IgD-negative memory B cell (primary cell): ENCODE measurements at regions not wholly inside any gene's neighbourhood (a gene's known extent, or its start where the extent isn't known, plus 50 kb on each side); places are given as distances from the start of the nearest gene placed in this dataset.

Experiments
- H3K27ac Mint-ChIP-seq, 3 donors: one replicate each; pipeline ENCODE4 v1.8.0; 2020 to 2022; ENCODE audit warnings: mild to moderate bottlenecking in 3 of 3, mixed read lengths in 3 of 3, moderate library complexity in 1 of 3
- H3K27me3 Mint-ChIP-seq: one replicate; pipeline ENCODE4 v1.8.0; 2021; ENCODE audit warnings: mixed read lengths
- H3K36me3 Mint-ChIP-seq: one replicate; pipeline ENCODE4 v1.8.0; 2020; ENCODE audit warnings: mild to moderate bottlenecking, mixed read lengths
- H3K4me1 Mint-ChIP-seq, 3 donors: one replicate each; pipeline ENCODE4 v1.8.0; 2020 to 2022; ENCODE audit warnings: mixed read lengths in 3 of 3, mild to moderate bottlenecking in 1 of 3
- H3K4me3 Mint-ChIP-seq, 4 donors: one replicate each; pipeline ENCODE4 v1.8.0; 2020 to 2022; ENCODE audit warnings: mild to moderate bottlenecking in 4 of 4, mixed read lengths in 4 of 4, moderate library complexity in 3 of 4
- H3K9me3 Mint-ChIP-seq, 3 donors: one replicate each; pipeline ENCODE4 v1.8.0; 2020 to 2021; ENCODE audit warnings: mixed read lengths in 3 of 3, mild to moderate bottlenecking in 1 of 3

DNA sequence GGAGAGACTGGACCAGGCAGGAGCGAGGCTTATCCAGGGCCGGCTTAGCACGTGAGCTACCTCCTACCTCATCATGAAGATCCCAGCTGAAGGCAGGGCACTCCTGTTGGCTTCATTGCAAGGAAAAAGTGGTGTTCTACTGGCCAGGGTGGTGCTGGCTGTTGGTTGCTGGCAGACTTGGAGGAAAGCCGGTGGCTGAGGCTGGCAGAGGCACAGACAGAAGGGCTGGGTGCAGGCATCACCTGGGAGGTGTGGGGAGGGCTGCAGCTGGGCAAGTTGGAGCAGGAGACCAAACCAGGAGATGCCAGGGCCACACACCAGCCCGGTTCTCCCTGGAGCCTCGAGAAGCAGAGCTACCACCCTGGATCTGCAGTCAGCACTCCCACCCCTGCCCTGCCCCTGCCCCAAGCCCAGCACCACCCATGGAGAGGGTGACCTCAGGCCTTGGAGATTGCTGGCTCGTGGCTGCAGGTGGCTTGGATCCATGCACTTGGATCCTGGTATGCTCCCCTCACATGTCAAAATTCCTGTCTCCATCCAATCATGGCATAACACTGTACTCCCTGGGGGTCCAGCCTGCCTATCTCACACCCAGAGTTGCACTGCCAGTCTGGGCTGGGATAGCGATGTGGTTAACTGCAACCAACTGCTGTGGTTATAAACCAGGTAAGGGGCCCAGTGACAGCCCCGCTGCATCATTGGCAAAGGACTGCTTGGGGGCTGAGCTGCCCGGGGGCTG lies 49.7 kb downstream of the GLI2 start:
- Mint-ChIP-seq H3K27me3 (peaks cover 3% of the 10 kb centered on the region), H3K4me1 (peaks cover 0 to 4% (median 0%) of the 10 kb centered on the region in 3 donors), H3K36me3 (no peaks in the 10 kb centered on the region), H3K9me3 (no peaks in the 10 kb centered on the region), H3K4me3 (no peak overlapping the region), H3K27ac (no peak overlapping the region)

DNA sequence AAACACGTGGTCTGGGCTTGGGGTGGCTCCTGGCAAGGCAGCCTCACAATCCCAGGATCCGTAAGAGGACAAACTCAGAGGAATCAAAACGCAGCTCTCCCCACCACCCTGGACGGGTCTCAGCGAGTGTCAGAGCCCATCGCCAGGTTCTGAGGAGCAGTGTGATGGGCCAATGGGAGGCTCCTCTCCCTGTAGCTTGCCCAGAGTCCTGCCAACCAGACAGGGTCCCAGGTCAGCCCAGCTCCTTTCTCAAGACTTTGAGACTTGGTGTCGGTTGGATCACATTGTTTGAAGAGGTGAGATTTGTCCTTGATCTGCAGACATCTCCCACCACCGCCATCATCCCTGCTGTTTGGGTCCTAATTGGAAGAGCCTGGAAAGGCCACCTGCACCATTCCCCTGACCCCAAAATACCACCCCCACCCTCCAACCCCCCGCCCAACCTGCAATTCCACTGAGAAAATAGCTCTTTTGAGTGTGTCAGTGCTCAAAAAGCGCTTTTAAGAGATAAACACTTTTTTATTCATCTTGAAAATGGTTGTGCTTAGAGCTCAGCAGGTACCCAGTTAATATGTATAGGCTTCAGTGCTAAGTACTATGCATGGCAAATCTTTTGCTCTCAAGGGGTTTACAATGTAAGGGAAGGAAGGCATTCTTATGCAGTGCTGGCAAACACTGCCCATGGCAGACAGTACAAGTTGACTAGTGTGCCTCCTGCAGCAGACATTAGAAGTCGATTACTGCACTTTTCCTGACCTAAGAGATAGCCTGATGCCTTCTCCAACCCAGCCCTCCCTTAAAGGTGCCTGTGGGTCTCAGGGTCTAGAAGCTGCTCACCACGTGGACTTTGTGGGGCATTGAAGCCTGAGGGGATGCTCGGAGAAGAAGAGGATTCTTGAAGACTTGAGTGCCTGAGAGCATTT lies 50.6 kb downstream of the GLI2 start:
- Mint-ChIP-seq H3K36me3 (no peaks in the 10 kb centered on the region), H3K4me3 (no peak overlapping the region), H3K27me3 (peaks cover 3% of the 10 kb centered on the region), H3K27ac (no peak overlapping the region), H3K4me1 (peaks cover 0 to 4% (median 0%) of the 10 kb centered on the region in 3 donors), H3K9me3 (no peaks in the 10 kb centered on the region)

GRCh38 chr2:120787111-120787821 lies 51.6 kb downstream of the GLI2 start:
- no peak overlapping the region for H3K4me3 Mint-ChIP-seq
- no peaks in the 10 kb centered on the region for H3K36me3 Mint-ChIP-seq
- peaks cover 0 to 4% (median 0%) of the 10 kb centered on the region in 3 donors for H3K4me1 Mint-ChIP-seq
- no peaks in the 10 kb centered on the region for H3K9me3 Mint-ChIP-seq
- no peak overlapping the region for H3K27ac Mint-ChIP-seq
- H3K27me3 Mint-ChIP-seq = peaks cover 3% of the 10 kb centered on the region

GRCh38 chr2:120787822-120788700 lies 52.4 kb downstream of the GLI2 start:
- Mint-ChIP-seq H3K4me1 (peaks cover 0 to 4% (median 0%) of the 10 kb centered on the region in 3 donors), H3K36me3 (no peaks in the 10 kb centered on the region), H3K27ac (peak overlapping the region in 1 of 3 donors; percentile 59), H3K4me3 (no peak overlapping the region), H3K9me3 (no peaks in the 10 kb centered on the region), H3K27me3 (peaks cover 3% of the 10 kb centered on the region)

DNA sequence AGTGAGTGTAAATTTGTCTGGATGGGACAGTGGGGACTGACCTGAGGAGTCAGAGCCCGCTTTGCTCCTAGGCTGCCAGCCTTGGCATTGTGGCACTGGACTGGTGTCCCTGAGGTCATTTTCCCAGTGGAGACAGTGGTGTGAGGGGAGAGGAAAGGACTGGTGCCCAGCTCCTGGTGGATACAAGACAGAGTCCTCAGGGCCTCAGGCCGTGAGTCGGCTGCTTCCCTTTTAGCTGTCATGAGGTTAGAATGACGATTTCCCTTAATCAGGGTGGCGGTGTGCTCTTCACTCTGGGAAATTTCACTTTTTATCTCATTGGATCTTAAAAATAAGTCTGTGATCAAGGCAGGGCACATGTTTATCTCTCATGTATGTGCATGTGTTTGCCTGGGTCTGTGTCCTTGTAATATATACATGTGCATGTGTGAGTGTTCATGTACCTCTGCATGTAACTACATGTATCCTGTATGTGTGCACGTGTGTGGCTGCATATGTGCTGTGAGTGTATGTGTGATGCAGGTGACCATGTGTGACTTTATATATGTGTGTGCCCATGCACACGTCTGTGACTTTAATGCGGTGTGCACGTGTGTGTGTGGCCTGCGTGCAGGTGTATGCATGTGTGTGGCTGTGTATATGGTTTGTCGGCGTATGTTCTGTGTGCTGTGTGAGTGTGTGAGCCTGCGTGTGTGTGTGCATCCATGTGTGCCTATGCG lies 55.7 kb downstream of the GLI2 start:
- Mint-ChIP-seq H3K27ac (no peak overlapping the region), H3K9me3 (peaks cover 0 to 2% (median 0%) of the 10 kb centered on the region in 3 donors), H3K36me3 (no peaks in the 10 kb centered on the region)

GRCh38 chr2:120791962-120792297 lies 56.3 kb downstream of the GLI2 start:
- peaks cover 0 to 2% (median 0%) of the 10 kb centered on the region in 3 donors for H3K9me3 Mint-ChIP-seq
- H3K4me3 Mint-ChIP-seq = no peak overlapping the region
- no peaks in the 10 kb centered on the region for H3K4me1 Mint-ChIP-seq
- H3K36me3 Mint-ChIP-seq = no peaks in the 10 kb centered on the region
- no peaks in the 10 kb centered on the region for H3K27me3 Mint-ChIP-seq
- H3K27ac Mint-ChIP-seq = no peak overlapping the region

More for the DNA sequence above, 55.7 kb downstream of the GLI2 start:
- Mint-ChIP-seq H3K27me3 (no peaks in the 10 kb centered on the region), H3K4me3 (no peak overlapping the region), H3K4me1 (no peaks in the 10 kb centered on the region)

- no peak overlapping the region for H3K4me3 Mint-ChIP-seq
- peaks cover 0 to 2% (median 0%) of the 10 kb centered on the region in 3 donors for H3K9me3 Mint-ChIP-seq
- H3K27ac Mint-ChIP-seq = no peak overlapping the region
- H3K4me1 Mint-ChIP-seq = no peaks in the 10 kb centered on the region
- no peaks in the 10 kb centered on the region for H3K36me3 Mint-ChIP-seq
- H3K27me3 Mint-ChIP-seq = no peaks in the 10 kb centered on the region
Observed at GRCh38 chr2:120793682-120794403, 58.2 kb downstream of the GLI2 start.

GRCh38 chr2:120794716-120795115 lies 59.0 kb downstream of the GLI2 start:
- Mint-ChIP-seq H3K4me3 (no peak overlapping the region), H3K36me3 (no peaks in the 10 kb centered on the region), H3K4me1 (no peaks in the 10 kb centered on the region), H3K27ac (no peak overlapping the region), H3K9me3 (peaks cover 0 to 2% (median 0%) of the 10 kb centered on the region in 3 donors), H3K27me3 (no peaks in the 10 kb centered on the region)

- no peaks in the 10 kb centered on the region for H3K4me1 Mint-ChIP-seq
- H3K36me3 Mint-ChIP-seq = no peaks in the 10 kb centered on the region
- no peak overlapping the region for H3K4me3 Mint-ChIP-seq
- peaks cover 0 to 2% (median 0%) of the 10 kb centered on the region in 3 donors for H3K9me3 Mint-ChIP-seq
- no peaks in the 10 kb centered on the region for H3K27me3 Mint-ChIP-seq
- H3K27ac Mint-ChIP-seq = no peak overlapping the region
Observed at GRCh38 chr2:120796094-120796493, 60.4 kb downstream of the GLI2 start.

DNA sequence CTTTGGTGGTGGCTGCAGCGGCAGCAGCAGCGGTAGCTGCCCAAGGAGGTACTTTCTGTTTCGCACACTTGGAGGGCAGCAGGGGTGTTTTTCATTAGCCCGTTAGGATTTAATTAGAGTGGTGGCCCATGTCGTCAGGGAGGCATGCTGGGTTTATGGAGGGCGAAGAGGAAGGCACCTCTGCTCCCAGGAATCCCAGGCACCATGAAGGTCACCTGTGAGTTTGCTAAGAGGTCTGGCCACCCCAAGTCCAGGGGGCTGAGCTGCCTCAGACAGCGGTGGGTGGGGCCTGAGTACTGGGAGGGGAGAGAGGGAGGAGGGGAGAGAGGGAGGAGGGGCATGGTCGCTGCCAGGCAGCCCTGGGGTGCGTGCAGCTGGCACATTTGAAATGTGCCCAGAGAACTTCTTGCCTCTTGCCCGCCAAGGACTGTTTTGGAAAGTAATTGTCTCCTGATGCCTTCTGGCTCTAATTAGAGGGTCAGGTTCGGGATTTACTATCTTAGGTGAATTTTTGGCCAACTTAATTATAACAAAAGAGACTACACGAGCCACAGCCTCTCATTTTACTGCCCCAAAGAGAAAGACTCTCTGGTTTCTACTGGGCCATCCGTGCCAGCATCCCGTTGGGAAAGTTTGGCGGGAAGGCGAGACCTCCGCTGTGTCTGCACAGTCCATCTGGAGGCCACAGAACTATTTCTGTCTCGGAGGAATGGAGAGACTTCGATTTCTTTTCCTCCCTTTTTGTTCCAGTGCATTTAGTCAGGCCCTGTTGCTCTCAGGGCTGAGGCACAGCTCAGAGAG lies 62.0 kb downstream of the GLI2 start:
- H3K9me3 Mint-ChIP-seq = peaks cover 0 to 2% (median 0%) of the 10 kb centered on the region in 3 donors
- H3K27me3 Mint-ChIP-seq = no peaks in the 10 kb centered on the region
- no peaks in the 10 kb centered on the region for H3K4me1 Mint-ChIP-seq
- no peak overlapping the region for H3K27ac Mint-ChIP-seq
- H3K4me3 Mint-ChIP-seq = no peak overlapping the region
- no peaks in the 10 kb centered on the region for H3K36me3 Mint-ChIP-seq

DNA sequence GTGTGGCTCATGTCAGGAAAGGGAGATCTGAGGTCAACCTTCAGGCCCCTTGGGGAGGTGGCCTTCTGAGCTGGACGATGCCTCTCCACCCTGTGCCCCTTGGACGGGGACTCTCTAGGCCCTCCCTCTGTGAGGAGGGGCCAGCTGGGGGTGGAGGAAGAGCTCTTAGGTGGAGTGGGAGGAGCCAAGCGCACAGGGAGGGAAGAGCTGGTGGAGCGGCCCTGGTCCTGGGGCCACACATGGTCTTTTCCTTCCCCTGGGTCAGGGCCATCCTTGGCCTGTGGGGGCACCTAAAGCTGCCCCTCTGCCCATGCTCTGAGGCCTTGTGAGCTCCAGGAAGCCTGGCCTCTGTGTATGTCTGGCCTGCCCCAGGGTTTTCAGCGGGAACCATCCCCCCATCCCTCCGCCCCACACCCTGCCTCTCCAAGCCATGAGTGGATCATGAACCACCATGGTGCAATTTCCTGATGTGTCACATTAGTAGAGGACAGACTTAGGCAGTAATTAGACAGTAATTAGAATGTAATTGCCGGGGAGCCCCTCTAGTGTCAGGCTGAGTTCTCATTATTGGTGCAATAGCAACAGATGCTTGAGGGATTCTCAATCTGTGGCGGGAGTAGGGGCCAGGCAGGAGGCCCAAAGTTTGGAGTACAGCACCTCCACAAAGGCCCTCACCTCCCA lies 63.0 kb downstream of the GLI2 start:
- Mint-ChIP-seq H3K4me3 (no peak overlapping the region), H3K27me3 (no peaks in the 10 kb centered on the region), H3K36me3 (no peaks in the 10 kb centered on the region), H3K27ac (no peak overlapping the region), H3K9me3 (peaks cover 0 to 2% (median 0%) of the 10 kb centered on the region in 3 donors), H3K4me1 (no peaks in the 10 kb centered on the region)

DNA sequence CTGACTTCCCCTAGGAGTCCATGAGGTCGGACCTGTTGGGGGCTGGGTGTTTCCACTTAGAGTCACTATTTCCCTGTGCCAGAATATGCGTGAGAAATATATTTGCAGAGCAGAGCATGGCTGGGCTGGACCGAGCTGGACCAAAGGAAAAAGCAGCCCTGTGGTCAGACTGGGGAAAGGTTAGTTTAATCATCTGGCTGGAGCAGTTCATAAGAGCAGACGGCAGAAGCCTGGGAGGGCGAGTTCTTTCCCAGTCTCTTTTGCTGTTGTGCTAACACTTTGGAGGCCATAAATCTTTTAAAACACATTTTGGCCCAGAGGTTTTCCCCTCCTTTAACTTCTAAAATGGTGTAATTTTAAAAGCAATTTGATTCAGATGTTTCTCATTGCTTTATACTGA lies 66.5 kb downstream of the GLI2 start:
- Mint-ChIP-seq H3K9me3 (no peaks in the 10 kb centered on the region), H3K4me3 (no peak overlapping the region), H3K27me3 (peaks cover 2% of the 10 kb centered on the region), H3K4me1 (no peaks in the 10 kb centered on the region), H3K27ac (no peak overlapping the region), H3K36me3 (no peaks in the 10 kb centered on the region)
